Erythroblast (primary cell): ENCODE measurements at regions not wholly inside any gene's neighbourhood (a gene's known extent, or its start where the extent isn't known, plus 50 kb on each side); places are given as distances from the start of the nearest gene placed in this dataset.

Experiments used
- GATA1 ChIP-seq: IDR thresholded peaks from 2 replicates; pipeline ENCODE4 v1.6.1; 2011; ENCODE audit warnings: low read depth, mild to moderate bottlenecking, control low read depth, low read length, moderate library complexity
- POLR2A ChIP-seq: IDR thresholded peaks from 2 replicates; pipeline ENCODE4 v1.6.1; 2011; ENCODE audit warnings: mild to moderate bottlenecking, low read length

- TF ChIP-seq POLR2A (no peak), GATA1 (no peak)
These were observed 147.7 kb downstream of the SREK1 start for GRCh38 chr5:66291771-66292170.
